GM19467 (cell line): ENCODE measurements at regions not wholly inside any gene's neighbourhood (a gene's known extent, or its start where the extent isn't known, plus 50 kb on each side); places are given as distances from the start of the nearest gene placed in this dataset.

Source experiments
- ATAC-seq: cut with Tn5 transposase; IDR thresholded peaks from one replicate; pipeline ENCODE4 v1.9.1; 2021; ENCODE audit warnings: mild to moderate bottlenecking, moderate library complexity; ENCODE audit not compliant: unreplicated experiment

DNA sequence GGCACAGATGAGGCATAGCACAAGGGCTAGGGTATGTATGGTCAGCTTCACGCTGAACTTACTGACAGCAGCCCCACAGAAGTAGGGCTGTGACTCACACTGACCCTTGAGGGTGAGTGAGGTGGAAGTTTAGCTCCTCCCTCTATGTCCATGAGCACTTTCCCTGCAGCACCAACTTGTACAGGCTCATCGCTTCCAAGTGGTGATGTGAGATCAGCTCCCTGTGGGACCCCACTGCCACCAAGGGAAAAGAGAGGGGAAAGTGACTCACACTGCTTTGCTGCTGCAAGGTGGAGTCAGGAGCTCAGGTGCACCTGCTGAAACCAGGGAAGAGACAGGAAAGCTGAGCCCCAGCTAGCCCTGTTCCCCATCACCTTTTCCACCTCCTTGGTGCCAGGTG lies 91.5 kb downstream of the TEX51 start:
- ATAC-seq, result no peak

DNA sequence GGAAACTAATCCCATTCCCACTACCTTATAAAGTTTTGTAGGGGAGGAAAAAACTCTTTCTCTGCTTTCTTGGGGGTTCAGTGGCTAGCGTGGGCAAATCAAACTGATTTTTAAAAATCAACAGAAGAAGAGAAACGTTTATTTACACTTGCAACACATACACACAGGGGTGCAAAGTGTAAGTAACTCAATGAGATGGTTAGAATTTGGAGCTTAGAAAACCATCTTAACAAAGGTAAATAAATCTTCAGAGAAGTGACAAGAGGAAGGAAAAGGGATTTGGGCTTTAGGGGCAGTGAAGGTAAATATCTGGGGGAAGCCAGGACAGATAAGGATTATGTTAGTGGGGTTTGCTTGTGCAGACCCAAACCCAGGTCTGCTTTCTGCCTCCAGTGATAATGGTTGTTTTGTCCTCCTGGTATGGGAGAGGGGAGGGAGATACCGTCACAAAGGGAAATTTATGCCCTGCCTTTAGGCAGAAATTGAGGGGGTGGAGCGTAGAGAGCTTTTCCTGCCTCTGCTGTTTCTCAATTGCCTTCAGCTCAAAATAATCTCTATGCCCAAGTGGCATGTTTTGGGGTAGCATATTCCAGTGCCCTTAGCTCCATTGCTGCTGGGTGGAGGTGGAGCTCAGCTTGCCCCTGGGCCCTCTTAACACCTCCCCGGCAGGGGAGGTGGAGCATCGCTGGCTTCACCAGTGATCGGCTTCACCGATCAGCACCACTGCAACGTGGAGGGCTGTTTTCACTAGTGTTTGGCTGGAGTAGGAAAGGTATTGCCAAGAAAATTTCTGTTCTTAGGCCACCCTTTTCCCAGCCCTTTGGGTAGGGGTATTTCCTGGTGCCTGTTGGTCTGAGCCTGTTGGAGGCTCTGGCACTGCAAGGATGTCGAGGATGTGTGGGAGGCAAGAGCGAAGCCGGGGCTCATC lies 92.2 kb downstream of the TEX51 start:
- no peak for ATAC-seq

DNA sequence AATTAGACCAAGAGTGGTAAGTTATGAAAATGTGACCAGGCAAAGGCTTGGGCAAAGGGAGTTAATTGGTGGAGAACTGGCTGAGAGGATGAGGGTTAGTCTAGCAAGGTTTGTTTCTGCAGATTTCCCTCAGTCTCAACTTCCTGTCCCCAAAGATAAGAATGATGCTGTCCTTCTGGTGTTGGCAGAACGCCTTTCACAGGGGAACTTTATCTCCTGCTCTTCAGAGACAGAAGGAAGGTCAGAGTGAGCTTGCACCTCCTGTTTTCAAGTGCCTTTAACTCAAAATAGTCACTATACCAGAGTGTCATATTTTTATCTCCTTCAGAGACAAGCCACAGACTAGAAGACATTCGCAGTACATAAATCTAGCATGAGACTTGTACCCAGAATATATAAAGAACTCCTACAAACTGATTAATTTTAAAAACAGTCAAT lies 95.7 kb downstream of the TEX51 start:
- no peak for ATAC-seq

DNA sequence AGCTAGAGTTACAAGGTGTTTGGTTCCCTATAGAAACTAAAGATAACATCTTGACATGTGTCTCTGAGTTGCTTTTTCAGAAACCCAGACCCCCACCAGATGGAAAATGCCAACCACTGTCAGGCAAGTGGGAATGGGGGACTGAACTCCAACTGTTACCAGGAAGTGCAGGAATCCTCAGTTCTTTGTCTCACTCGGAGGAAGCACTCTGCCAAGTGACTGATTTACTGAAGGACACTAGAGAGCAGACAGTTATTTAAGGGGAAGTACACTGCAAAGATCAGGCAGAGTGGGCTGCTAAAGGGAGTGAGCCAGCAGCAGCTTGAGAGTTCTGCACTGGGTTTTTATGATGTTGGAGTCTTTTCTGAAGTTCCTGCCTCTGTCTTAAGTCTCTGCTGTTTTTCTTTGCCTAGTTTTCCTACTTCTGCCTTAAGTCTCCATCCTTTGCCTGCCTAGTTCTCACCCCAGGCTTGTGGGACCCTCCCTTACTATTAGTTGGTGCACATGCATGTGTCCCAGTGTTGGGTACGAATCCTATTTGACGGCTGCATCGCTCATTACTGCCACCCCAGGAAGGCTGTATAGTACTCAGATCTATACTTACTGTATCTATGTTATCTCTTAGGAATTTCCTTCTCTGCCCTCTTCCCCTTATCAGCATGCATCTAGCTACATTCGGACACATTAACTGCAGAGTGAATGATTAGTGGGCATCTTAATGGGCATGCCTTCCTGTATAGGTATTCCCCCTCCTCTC lies 97.1 kb downstream of the TEX51 start:
- no peak for ATAC-seq

DNA sequence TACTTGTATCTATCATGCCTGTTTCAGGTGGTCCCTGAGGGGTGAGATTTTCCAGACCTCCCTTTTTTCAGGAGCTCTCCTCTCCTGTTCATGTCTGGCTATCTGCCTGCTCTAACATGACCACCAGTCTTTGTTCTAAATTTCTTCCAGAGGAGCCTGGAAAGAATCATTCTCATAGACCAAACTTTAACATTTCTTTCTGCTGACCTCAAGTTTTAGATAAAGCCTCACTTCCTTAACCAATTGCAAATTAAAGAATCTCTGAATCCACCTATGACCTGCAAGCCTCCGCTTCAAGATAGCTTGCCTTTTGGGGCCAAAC lies 97.6 kb downstream of the TEX51 start:
- no peak for ATAC-seq
